A673 (cell line): ENCODE measurements at regions not wholly inside any gene's neighbourhood (a gene's known extent, or its start where the extent isn't known, plus 50 kb on each side); places are given as distances from the start of the nearest gene placed in this dataset.

Source experiments
- BruUV-seq: library from RNA; stranded (reverse); fragments of 400-500 nt; replicated peaks from 2 replicates; lab custom pipeline; 2021; lab: Mats Ljungman, UMichigan
- CTCF ChIA-PET: fragments of 300-600 bp; sonication (Branson Sonifier 250); formaldehyde crosslinking; loops from one replicate; lab custom pipeline; 2022; ENCODE audit warnings: antibody characterized with exemption; lab: Charles Lee
- POLR2A ChIA-PET: fragments of 300-600 bp; sonication (Branson Sonifier 250); formaldehyde crosslinking; loops from one replicate; lab custom pipeline; 2022; ENCODE audit warnings: antibody characterized with exemption; ENCODE audit not compliant: low non-redundant PET; lab: Charles Lee
- DNase-seq: peaks from one replicate; pipeline ENCODE4 v3.0.0-alpha.2; 2015; ENCODE audit warnings: low spot score
- H3K27ac ChIP-seq: fragments of 200-600 bp; sonication (generic); 2 replicates; pipeline ENCODE4 v1.5.1; 2016; ENCODE audit warnings: mixed run types, low read depth, mild to moderate bottlenecking, mixed read lengths, antibody characterized with exemption, low read length; ENCODE audit not compliant: poor library complexity, severe bottlenecking
- H3K27me3 ChIP-seq: fragments of 200-600 bp; sonication (generic); replicated peaks from 2 replicates; pipeline ENCODE4 v1.6.1; 2017; ENCODE audit warnings: mixed run types, low read depth, mild to moderate bottlenecking, mixed read lengths, antibody characterized with exemption, low read length; ENCODE audit not compliant: insufficient read depth, poor library complexity
- H3K36me3 ChIP-seq: fragments of 200-600 bp; sonication (generic); 2 replicates; pipeline ENCODE4 v1.6.1; 2016; ENCODE audit warnings: mixed run types, mild to moderate bottlenecking, mixed read lengths, antibody characterized with exemption, low read length; ENCODE audit not compliant: insufficient read depth, poor library complexity, severe bottlenecking
- H3K4me1 ChIP-seq: fragments of 200-600 bp; sonication (generic); 2 replicates; pipeline ENCODE4 v1.6.1; 2017; ENCODE audit warnings: mixed run types, mild to moderate bottlenecking, mixed read lengths, antibody characterized with exemption, low read length; ENCODE audit not compliant: insufficient read depth, poor library complexity, severe bottlenecking
- H3K4me3 ChIP-seq: fragments of 200-600 bp; sonication (generic); 2 replicates; pipeline ENCODE4 v1.5.1; 2016; ENCODE audit warnings: low read depth, mixed run types, mild to moderate bottlenecking, mixed read lengths, low read length; ENCODE audit not compliant: poor library complexity, severe bottlenecking
- H3K9me3 ChIP-seq: fragments of 200-600 bp; sonication (generic); 2 replicates; pipeline ENCODE4 v1.6.1; 2016; ENCODE audit warnings: mixed run types, low read depth, mild to moderate bottlenecking, mixed read lengths, antibody characterized with exemption, low read length; ENCODE audit not compliant: poor library complexity, severe bottlenecking
- EZH2 ChIP-seq: fragments of 200-600 bp; sonication (generic); IDR thresholded peaks from 2 replicates; pipeline ENCODE4 v1.6.1; 2017; ENCODE audit warnings: borderline replicate concordance, low read depth, mild to moderate bottlenecking, mixed read lengths, antibody characterized with exemption, low read length; ENCODE audit not compliant: poor library complexity, severe bottlenecking
- intact Hi-C: fragments of 100-400 bp; cut with micrococcal nuclease; formaldehyde crosslinking; loops from one replicate; pipeline ENCODE4 v1.10.0; 2022; ENCODE audit not compliant: unreplicated experiment
- TF ChIP-seq, protein P1 (sequence below): fragments of 300-800, 200-600 bp; sonication (generic); conservative IDR thresholded peaks from 2 replicates; pipeline ENCODE4 v1.5.1; 2017; ENCODE audit warnings: low read depth, mild to moderate bottlenecking, antibody characterized with exemption, low read length, moderate library complexity, mixed read lengths

DNA sequence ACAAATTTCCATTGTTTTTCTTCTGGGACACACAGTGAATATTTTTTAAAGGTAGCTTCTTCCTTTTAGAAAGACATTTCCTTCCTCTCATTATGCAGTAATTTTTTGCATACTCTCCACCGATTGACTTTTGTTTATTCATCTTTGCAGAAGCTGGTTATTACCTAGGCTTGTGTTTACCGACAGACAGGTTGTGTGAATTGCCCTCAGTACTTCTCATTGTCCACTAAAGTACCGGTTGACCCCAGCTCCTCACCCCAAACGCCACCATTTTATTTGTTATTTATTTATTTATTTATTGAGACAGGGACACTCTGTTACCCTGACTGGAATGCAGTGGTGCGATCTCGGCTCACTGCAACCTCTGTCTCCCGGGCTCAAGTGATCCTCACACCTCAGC lies 63.4 kb upstream of the MYL2 start:
- Histone ChIP-seq H3K27ac (no peak overlapping the region), H3K9me3 (no peaks in the 10 kb centered on the region), H3K4me1 (no peaks in the 10 kb centered on the region), H3K4me3 (no peak overlapping the region), H3K36me3 (no peaks in the 10 kb centered on the region), H3K27me3 (no peaks in the 10 kb centered on the region)
- POLR2A ChIA-PET: no interaction called here
- no peak for DNase-seq
- no peak for TF ChIP-seq EZH2
- TF ChIP-seq, protein P1, sequence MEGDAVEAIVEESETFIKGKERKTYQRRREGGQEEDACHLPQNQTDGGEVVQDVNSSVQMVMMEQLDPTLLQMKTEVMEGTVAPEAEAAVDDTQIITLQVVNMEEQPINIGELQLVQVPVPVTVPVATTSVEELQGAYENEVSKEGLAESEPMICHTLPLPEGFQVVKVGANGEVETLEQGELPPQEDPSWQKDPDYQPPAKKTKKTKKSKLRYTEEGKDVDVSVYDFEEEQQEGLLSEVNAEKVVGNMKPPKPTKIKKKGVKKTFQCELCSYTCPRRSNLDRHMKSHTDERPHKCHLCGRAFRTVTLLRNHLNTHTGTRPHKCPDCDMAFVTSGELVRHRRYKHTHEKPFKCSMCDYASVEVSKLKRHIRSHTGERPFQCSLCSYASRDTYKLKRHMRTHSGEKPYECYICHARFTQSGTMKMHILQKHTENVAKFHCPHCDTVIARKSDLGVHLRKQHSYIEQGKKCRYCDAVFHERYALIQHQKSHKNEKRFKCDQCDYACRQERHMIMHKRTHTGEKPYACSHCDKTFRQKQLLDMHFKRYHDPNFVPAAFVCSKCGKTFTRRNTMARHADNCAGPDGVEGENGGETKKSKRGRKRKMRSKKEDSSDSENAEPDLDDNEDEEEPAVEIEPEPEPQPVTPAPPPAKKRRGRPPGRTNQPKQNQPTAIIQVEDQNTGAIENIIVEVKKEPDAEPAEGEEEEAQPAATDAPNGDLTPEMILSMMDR: no peak
- no TSS peak for BruUV-seq
- CTCF ChIA-PET: no interaction called here
- intact Hi-C loops: no loop called here

DNA sequence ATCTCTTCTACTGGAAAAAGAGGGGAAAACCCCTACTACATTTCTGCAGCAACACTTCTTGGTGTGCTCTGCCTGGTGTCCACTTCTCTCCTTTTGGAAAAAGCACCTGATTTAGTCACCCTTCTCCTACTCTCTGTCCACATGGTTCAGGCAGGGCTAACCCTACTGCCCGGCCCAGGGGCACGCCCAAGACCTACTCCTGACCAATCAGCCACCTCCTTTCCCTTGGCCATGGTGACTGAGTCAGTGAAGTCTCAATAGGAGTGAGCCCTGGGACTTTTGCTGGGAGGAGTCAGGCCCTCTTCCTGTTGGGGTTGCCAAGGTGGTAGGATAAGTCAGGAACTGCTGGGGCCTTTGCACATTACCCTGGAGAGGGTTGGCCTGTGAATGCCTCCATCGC lies 52.5 kb upstream of the MYL2 start:
- Histone ChIP-seq H3K36me3 (no peaks in the 10 kb centered on the region), H3K4me1 (no peaks in the 10 kb centered on the region), H3K27me3 (no peaks in the 10 kb centered on the region), H3K4me3 (no peak overlapping the region), H3K27ac (no peak overlapping the region), H3K9me3 (no peaks in the 10 kb centered on the region)
- TF ChIP-seq, protein P1: no peak
- TF ChIP-seq EZH2: no peak
- ChIA-PET CTCF (no interaction called here), POLR2A (no interaction called here)
- no TSS peak for BruUV-seq
- DNase-seq: no peak
- intact Hi-C loops: no loop called here

DNA sequence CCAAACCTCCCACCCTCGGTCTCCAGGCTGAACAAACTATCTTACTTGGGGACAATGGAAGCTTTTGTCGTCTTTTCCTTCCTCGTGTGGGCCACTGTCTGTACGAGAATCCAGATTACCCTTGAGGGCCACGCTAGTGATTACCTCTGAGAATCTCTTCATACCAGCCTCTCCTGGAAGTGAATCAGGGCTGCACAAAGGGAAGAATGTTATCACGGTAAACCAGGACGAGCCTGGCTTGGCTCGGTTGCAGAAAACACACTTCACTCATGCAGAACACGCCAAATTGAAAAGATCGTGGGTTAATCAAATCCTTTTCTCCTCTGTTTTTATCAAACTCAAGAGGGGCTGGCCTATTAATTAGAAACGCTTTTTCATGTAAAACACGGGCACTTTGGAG lies 51.6 kb upstream of the MYL2 start:
- intact Hi-C loops: no loop called here
- no peaks in the 10 kb centered on the region for H3K36me3 ChIP-seq
- ChIA-PET POLR2A (no interaction called here), CTCF (no interaction called here)
- no peak overlapping the region for H3K4me3 ChIP-seq
- no peaks in the 10 kb centered on the region for H3K4me1 ChIP-seq
- no peaks in the 10 kb centered on the region for H3K9me3 ChIP-seq
- BruUV-seq: no TSS peak
- TF ChIP-seq EZH2: no peak
- TF ChIP-seq, protein P1: no peak
- H3K27ac ChIP-seq: no peak overlapping the region
- DNase-seq: no peak
- H3K27me3 ChIP-seq: no peaks in the 10 kb centered on the region
